IMR-90 (cell line): ENCODE measurements at regions not wholly inside any gene's neighbourhood (a gene's known extent, or its start where the extent isn't known, plus 50 kb on each side); places are given as distances from the start of the nearest gene placed in this dataset.

ENCODE experiments used
- ATAC-seq: fragments of 200-7000 bp; cut with Tn5 transposase; 2 replicates; pipeline ENCODE4 v1.9.1; 2020; ENCODE audit warnings: low read depth, mild to moderate bottlenecking, moderate library complexity
- BruUV-seq: library from RNA; stranded (reverse); fragments of 400-500 nt; replicated peaks from 2 replicates; lab custom pipeline; 2021; lab: Mats Ljungman, UMichigan
- CTCF ChIA-PET: fragments of 300-600 bp; formaldehyde crosslinking; extraction: SDS; loops from one replicate; lab custom pipeline; 2021; ENCODE audit warnings: antibody characterized with exemption; lab: Yijun Ruan, JAX
- POLR2A ChIA-PET: fragments of 300-600 bp; sonication (Branson Sonifier 250); formaldehyde crosslinking; loops from one replicate; lab custom pipeline; 2022; ENCODE audit warnings: antibody characterized with exemption; ENCODE audit not compliant: unreplicated experiment; lab: Charles Lee
- DNase-seq: peaks from one replicate; pipeline ENCODE4 v3.0.0; 2013
- H2AFZ ChIP-seq: replicated peaks from 2 replicates; pipeline ENCODE3; 2013; ENCODE audit warnings: low read length, mild to moderate bottlenecking; ENCODE audit not compliant: poor library complexity
- H2AK5ac ChIP-seq: 2 replicates; pipeline ENCODE4 v1.6.1; 2013; ENCODE audit warnings: low read depth, low read length, inconsistent platforms
- H2AK9ac ChIP-seq: replicated peaks from 2 replicates; pipeline ENCODE3; 2013; ENCODE audit warnings: mild to moderate bottlenecking, low read depth, low read length, moderate library complexity; ENCODE audit not compliant: poor library complexity
- H2BK120ac ChIP-seq: 2 replicates; pipeline ENCODE4 v1.6.1; 2013; ENCODE audit warnings: low read depth, low read length, inconsistent platforms
- H2BK15ac ChIP-seq: 3 replicates; pipeline ENCODE4 v1.6.1; 2013; ENCODE audit warnings: low read depth, low read length, inconsistent platforms
- H2BK20ac ChIP-seq: 2 replicates; pipeline ENCODE4 v1.6.1; 2013; ENCODE audit warnings: low read depth, mild to moderate bottlenecking, inconsistent platforms, low read length, moderate library complexity
- H2BK5ac ChIP-seq: 2 replicates; pipeline ENCODE4 v1.6.1; 2013; ENCODE audit warnings: mild to moderate bottlenecking, low read depth, low read length, inconsistent platforms; ENCODE audit not compliant: poor library complexity, severe bottlenecking
- H3K14ac ChIP-seq: replicated peaks from 2 replicates; pipeline ENCODE4 v1.6.1; 2013; ENCODE audit warnings: low read depth, low read length, inconsistent platforms
- H3K18ac ChIP-seq: 2 replicates; pipeline ENCODE4 v1.6.1; 2013; ENCODE audit warnings: low read depth, low read length, control low read depth
- H3K23ac ChIP-seq: 2 replicates; pipeline ENCODE4 v1.6.1; 2013; ENCODE audit warnings: low read depth, low read length, inconsistent platforms
- H3K27ac ChIP-seq: 2 replicates; pipeline ENCODE4 v1.5.1; 2013; ENCODE audit warnings: mild to moderate bottlenecking, control low read depth, low read length; ENCODE audit not compliant: insufficient read depth
- H3K27me3 ChIP-seq: 2 replicates; pipeline ENCODE4 v1.6.1; 2013; ENCODE audit warnings: low read length; ENCODE audit not compliant: control insufficient read depth, insufficient read depth
- H3K36me3 ChIP-seq: 2 replicates; pipeline ENCODE4 v1.6.1; 2013; ENCODE audit warnings: low read length, mixed read lengths; ENCODE audit not compliant: control insufficient read depth, insufficient read depth
- H3K4ac ChIP-seq: 2 replicates; pipeline ENCODE4 v1.6.1; 2013; ENCODE audit warnings: low read depth, low read length, inconsistent platforms
- H3K4me1 ChIP-seq: 2 replicates; pipeline ENCODE4 v1.6.1; 2013; ENCODE audit warnings: low read length, mixed read lengths; ENCODE audit not compliant: control insufficient read depth, insufficient read depth
- H3K4me2 ChIP-seq: 2 replicates; pipeline ENCODE4 v1.6.1; 2013; ENCODE audit warnings: low read depth, mild to moderate bottlenecking, control low read depth, low read length, moderate library complexity
- H3K4me3 ChIP-seq: 2 replicates; pipeline ENCODE4 v1.5.1; 2013; ENCODE audit warnings: low read depth, mild to moderate bottlenecking, control low read depth, low read length, moderate library complexity; ENCODE audit not compliant: insufficient read depth
- H3K56ac ChIP-seq: 2 replicates; pipeline ENCODE4 v1.6.1; 2013; ENCODE audit warnings: low read length, inconsistent platforms; ENCODE audit not compliant: insufficient read depth; ENCODE audit errors: extremely low read depth
- H3K79me1 ChIP-seq, 2 experiments: 2 replicates each; pipeline ENCODE4 v1.6.1; 2013; ENCODE audit warnings: low read length in 2 of 2, inconsistent platforms in 1 of 2, low read depth in 1 of 2
- H3K9ac ChIP-seq: 2 replicates; pipeline ENCODE4 v1.6.1; 2013; ENCODE audit warnings: low read depth, low read length, control low read depth
- H3K9me1 ChIP-seq: 2 replicates; pipeline ENCODE4 v1.6.1; 2013; ENCODE audit warnings: low read length, inconsistent platforms; ENCODE audit not compliant: insufficient read depth
- H3K9me3 ChIP-seq: 2 replicates; pipeline ENCODE4 v1.6.1; 2013; ENCODE audit warnings: low read length; ENCODE audit not compliant: control insufficient read depth, insufficient read depth
- H4K20me1 ChIP-seq: 2 replicates; pipeline ENCODE4 v1.6.1; 2013; ENCODE audit warnings: low read length, inconsistent platforms; ENCODE audit not compliant: insufficient read depth
- H4K5ac ChIP-seq: 2 replicates; pipeline ENCODE4 v1.6.1; 2013; ENCODE audit warnings: mild to moderate bottlenecking, low read depth, low read length, control low read depth
- H4K8ac ChIP-seq, 2 experiments: 2 replicates each; pipeline ENCODE4 v1.6.1; 2013; ENCODE audit warnings: low read depth in 2 of 2, low read length in 2 of 2, control low read depth in 1 of 2, inconsistent platforms in 1 of 2
- H4K91ac ChIP-seq: 2 replicates; pipeline ENCODE4 v1.6.1; 2013; ENCODE audit warnings: low read depth, low read length, inconsistent platforms; ENCODE audit not compliant: insufficient read depth
- CTCF ChIP-seq: conservative IDR thresholded peaks from 2 replicates; pipeline ENCODE4 v1.5.1; 2012; ENCODE audit warnings: mild to moderate bottlenecking, low read depth, low read length, improper control_type of control experiment
- FOS ChIP-seq: fragments of 150-350 bp; IDR thresholded peaks from 2 replicates; pipeline ENCODE4 v1.6.1; 2016; ENCODE audit warnings: low read depth, low read length
- MAFK ChIP-seq: IDR thresholded peaks from 2 replicates; pipeline ENCODE4 v1.6.1; 2012; ENCODE audit warnings: low read depth, low read length, improper control_type of control experiment
- POLR2A ChIP-seq: IDR thresholded peaks from 2 replicates; pipeline ENCODE4 v1.6.1; 2012; ENCODE audit warnings: mild to moderate bottlenecking, low read depth, low read length
- WGBS, 2 experiments: methylation state at CpG; one replicate each; pipeline versions ENCODE4 v1.1.5 to v1.1.7; 2013; ENCODE audit warnings: missing lambda C conversion rate in 2 of 2; ENCODE audit not compliant: insufficient read length in 1 of 2; ENCODE audit errors: extremely low coverage in 2 of 2; 5-methylcytosine and 5-hydroxymethylcytosine counted together
- dilution Hi-C: fragments of 300-500 bp; cut with HindIII; formaldehyde crosslinking; loops from one replicate; pipeline ENCODE4 v1.14.3; 2018; ENCODE audit warnings: low sequenced_read_pairs; ENCODE audit not compliant: unreplicated experiment
- in situ Hi-C: fragments of 300-500 bp; cut with MboI; formaldehyde crosslinking; loops from 3 replicates; pipeline ENCODE4 v1.14.3; 2019; ENCODE audit warnings: low sequenced_read_pairs, inconsistent platforms, mixed read lengths
- intact Hi-C: fragments of 100-400 bp; cut with micrococcal nuclease; formaldehyde crosslinking; loops from 2 replicates; pipeline ENCODE4 v1.10.0; 2022

- Histone ChIP-seq H3K27me3 (no peaks in the 10 kb centered on the region; the same call in 1 of the 2 replicates), H4K8ac (no peak overlapping the region), H3K79me1 (no peaks in the 10 kb centered on the region), H2AK5ac (no peak overlapping the region), H2BK120ac (no peak overlapping the region), H4K5ac (no peak overlapping the region), H3K9ac (no peak overlapping the region), H3K4me3 (no peak overlapping the region), H3K14ac (no peak overlapping the region), H3K4ac (no peak overlapping the region), H3K23ac (no peak overlapping the region), H3K9me1 (no peaks in the 10 kb centered on the region), H2AK9ac (no peak overlapping the region), H3K56ac (no peak overlapping the region), H3K9me3 (no peaks in the 10 kb centered on the region), H2BK15ac (no peak overlapping the region), H2AFZ (no peak overlapping the region), H3K36me3 (no peaks in the 10 kb centered on the region), H3K27ac (no peak overlapping the region), H3K4me1 (no peaks in the 10 kb centered on the region), H3K18ac (no peak overlapping the region), H3K4me2 (no peak overlapping the region), H4K20me1 (no peaks in the 10 kb centered on the region), H2BK20ac (no peak overlapping the region), H4K91ac (no peak overlapping the region), H2BK5ac (no peak overlapping the region)
- intact Hi-C loops (no loop called here), in situ Hi-C loops (no loop called here), dilution Hi-C loops (no loop called here)
- ATAC-seq (no peak), DNase-seq (no peak)
- 0% methylated on average over 1 of the region's 1 CpG; no CpG with 5 or more reads in 1 of the 2 experiments for WGBS, 2 experiments
- no TSS peak for BruUV-seq
- ChIA-PET CTCF (no interaction called here), POLR2A (no interaction called here)
- TF ChIP-seq CTCF (no peak), POLR2A (no peak), MAFK (no peak), FOS (no peak)
Measured at GRCh38 chr13:106835477-106835876, 267.5 kb upstream of the ARGLU1 start.
